ENCODE measurements at regions not wholly inside any gene's neighbourhood (a gene's known extent, or its start where the extent isn't known, plus 50 kb on each side); places are given as distances from the start of the nearest gene placed in this dataset.
"Not testable (repeated sequence)": the region's sequence is repeated elsewhere in the genome, so short reads cannot be mapped to it uniquely, and the experiment has no call there.

DNA sequence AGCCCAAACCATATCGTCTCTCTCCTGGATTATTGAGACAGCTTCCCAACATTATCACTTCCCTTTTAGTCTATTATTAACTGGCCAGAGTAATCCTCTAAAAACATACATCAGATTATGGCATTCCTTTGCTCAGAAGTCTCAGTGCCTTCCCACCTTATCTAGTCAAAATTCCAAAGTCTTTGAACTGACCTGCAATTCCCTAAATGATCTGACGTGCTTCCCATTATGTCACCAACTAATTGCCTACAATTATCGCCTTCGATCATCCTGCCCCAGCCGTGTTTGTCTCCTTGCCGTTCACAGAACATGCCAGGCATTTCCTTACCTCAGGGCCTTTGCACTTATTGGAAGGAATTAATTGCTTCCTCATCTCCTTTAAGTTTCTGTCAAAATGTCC, 332.4 kb downstream of the IRS1 start:
- no peak for DNase-seq

DNA sequence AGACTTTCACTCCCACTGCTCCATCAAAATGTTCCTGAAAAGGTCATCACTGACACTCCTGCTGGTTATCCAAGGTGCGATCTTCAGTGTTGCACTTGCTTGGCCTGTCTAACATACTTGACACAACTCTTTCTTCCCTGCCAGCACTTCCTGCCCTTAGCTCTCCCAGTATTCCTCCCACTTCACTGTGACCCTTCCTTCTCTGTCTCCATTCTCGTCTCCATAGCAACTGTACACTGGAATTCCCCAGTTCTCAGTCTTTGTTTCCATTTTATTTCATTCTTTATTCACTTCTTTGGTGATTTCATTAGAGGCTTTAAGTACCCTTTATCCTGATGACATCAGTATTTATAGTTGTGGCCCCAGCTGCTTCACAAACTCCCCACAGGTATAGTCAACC, 333.0 kb downstream of the IRS1 start:
- DNase-seq: no peak

DNA sequence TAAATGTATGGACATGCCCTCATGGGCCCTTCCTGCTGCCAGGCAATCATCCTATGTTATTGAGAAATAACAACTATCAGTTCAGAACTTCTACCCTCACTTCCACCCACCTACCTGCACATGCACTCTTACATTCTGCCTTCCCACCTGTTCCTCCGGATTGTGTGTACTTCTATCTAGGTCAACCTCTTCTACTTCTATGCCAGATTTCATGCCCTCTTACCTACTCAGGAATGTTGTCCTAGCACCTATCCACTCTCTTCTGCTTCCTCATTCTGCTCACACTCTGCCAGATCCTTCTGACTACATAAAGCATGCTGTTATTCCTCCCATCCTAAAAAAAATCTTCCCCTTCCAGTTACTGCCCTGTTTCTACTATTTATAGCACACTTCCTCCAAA, 333.5 kb downstream of the IRS1 start:
- DNase-seq: no peak

DNA sequence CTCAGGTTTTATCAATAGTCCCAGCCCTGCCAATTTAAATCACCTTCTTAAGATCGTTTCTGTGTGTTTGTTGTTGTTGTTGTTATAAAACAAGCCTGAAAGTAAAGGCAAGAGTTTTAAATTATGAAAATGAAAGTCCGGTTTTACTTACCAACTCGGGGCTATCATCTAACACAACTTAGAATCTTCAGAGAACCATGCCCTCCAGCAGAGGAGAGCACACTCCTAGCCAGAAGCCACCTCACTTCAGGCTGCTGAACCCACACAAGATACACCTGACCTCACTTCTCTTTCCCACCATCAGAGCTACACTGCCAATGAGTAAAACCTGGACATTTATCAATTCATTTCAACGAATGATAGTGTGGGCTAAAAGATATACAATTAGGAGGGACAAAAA, 335.2 kb downstream of the IRS1 start:
- DNase-seq: no peak

DNA sequence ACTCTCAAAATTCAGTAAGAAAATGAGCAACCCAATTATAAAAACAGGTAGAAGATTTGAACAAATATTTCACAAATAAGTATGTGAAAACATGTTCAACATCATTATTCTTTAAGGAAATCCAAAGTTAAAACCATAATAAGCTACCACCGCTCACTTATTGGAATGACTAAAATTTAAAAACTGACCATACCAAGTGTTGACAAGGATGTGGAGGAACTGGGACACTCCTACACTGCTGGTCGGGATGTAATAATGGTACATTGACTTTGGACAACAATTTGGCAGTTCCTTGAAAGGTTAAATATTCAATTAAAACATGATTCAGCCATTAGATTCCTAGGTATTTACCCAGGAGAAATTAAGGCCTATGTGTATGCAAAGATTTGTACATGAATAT, 336.5 kb downstream of the IRS1 start:
- DNase-seq: no peak

DNA sequence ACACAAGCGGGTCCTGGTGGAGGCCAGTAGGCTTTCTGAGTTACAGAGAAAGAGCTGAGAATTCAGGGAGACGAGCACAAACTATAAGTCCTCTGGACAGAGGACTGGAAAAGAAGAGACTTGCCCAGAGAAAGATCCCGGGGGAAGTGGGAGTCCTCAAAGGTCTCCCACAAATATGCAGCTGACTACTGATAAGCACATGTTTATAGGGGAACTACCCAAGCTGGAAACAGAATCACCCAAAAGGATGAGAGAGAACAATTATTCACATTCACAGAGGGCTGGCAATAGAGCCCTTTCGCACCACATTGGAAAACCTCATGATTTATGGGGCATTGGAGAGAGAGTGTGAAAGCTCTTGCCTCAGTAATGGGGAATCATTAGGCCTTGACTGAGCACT, 337.6 kb downstream of the IRS1 start:
- no peak for DNase-seq

DNA sequence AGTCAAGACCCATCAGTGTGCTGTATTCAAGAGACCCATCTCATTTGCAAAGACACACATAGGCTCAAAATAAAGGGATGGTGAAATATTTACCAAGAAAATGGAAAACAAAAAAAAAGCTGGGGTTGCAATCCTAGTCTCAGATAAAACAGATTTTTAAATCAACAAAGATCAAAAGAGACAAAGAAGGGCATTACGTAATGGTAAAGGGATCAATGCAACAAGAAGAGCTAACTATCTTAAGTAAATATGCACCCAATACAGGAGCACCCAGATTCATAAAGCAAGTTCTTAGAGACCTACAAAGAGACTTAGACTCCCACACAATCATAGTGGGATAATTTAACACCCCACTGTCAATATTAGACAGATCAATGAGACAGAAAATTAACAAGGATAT, 343.5 kb downstream of the IRS1 start:
- DNase-seq: not testable (repeated sequence)

DNA sequence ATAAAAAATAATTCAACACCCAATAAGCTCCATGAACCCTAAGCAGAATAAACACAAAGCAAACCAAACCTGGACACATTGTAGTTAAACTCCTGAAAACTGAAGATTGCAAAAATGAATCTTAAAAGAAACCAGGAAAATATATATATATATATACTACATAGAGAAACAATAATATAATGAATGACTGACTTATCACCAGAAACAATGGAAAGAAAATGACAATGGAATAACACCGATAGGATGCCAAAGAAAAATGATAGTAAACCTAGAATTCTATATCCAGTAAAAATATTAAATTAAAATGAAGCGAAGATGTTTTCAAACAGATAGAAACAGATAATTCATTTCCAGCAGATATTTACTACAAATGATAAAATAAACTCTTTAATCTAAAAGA, 346.9 kb downstream of the IRS1 start:
- no peak for DNase-seq

DNA sequence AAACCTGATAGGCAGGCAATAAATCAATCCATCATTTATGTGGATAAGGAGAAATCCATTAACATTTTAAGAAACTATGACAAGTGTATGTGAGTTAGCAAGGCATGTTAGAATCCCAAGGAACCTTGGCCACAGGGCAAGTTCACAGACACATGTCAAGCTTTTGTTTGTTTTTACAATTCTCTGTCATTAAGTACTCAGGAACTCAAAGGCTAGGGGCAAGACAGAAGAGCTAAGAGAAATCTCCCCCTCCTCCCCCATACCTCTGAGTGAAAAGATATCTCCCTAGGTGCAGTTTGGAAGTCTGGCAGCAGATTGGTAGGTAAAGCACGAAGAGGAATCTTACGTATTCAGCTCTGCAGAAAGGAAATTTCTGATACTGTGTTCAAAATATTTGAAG, 348.1 kb downstream of the IRS1 start:
- DNase-seq: no peak

DNA sequence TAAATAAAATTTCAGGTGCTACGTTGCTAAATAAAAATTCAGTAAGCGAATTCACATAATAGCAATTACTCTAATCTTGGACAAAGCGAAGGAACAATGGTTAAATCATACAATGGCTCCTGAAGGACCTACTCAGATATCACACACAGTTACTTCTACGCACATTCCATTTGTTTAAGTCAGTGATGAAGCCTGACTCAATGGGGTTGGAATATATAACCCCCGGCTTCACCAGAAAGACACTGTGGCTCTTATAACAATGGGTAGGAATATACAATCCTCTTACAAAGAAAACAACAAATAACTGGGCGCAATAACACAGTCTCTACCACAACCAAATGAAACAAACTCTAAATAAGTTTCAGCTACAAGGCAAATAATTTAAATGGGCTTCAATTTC, 349.5 kb downstream of the IRS1 start:
- no peak for DNase-seq

DNA sequence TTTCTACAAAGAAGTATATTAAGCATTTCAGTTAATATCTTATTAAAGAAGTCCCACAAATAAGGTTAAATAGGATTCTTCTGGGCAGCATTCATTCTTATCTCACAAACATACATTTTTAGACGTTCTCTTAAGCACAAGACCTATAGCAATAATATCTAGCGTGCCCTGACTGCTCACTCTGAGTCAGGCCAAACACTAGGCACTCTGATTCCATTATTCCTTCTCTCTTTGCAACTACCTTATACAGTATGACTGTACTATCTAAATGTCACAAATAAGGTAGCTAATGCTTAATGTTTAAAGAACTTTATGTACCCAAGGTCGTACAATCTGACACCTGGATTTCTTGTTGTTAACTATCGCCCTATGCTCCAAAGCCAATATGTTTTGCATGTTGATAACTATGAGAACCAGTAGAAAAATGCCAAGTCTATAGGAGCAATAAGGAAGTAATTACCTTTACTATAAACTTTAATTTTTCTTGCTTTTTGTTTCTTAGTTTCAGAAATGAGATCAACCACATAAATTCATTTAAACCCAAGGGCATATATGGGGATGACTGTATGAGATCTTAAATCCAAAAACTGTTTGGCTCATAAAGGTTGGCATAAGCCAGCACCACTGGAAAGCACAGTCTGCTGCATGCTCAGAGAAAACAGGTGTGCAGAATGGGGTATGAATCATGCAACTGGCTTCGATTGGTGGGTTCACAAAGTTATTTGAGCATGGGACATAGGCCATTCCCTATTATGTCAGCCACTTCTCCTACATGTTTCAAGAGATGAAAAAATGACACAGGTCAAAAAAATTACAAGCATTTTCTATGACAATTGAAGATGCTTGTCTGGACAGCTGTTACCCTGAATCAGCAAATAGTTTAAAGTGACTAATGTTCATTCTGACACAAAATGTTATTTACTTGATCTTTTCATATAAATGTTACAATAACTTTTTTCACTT, 352.0 kb downstream of the IRS1 start:
- no peak for DNase-seq

DNA sequence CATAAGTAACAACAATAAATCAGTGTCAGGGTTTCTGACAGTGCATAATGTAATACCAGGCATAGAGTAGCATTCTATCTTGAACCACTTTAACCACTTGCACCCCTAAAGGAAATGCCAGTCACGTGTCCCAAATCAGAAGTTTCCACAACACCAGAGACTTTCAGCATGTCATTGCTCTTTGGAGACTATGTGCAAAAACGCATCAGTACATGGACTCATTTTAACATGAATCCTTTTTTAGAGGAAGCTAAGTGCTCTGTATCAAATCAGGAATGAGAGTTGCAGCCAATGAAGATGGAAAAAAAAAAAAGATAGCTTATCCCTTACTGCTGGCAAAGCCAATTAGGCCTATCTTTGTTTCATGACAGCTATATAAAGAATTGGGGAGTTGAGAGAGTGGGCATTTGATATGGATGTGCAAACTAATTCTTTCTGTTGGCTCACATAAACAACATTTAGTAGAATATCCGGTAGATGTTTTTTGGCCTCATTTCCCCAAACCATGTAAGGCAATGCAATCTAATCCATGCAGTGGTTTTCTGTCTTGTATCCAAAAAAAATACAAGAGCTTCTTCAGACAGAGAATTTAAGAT, 353.1 kb downstream of the IRS1 start:
- no peak for DNase-seq

DNA sequence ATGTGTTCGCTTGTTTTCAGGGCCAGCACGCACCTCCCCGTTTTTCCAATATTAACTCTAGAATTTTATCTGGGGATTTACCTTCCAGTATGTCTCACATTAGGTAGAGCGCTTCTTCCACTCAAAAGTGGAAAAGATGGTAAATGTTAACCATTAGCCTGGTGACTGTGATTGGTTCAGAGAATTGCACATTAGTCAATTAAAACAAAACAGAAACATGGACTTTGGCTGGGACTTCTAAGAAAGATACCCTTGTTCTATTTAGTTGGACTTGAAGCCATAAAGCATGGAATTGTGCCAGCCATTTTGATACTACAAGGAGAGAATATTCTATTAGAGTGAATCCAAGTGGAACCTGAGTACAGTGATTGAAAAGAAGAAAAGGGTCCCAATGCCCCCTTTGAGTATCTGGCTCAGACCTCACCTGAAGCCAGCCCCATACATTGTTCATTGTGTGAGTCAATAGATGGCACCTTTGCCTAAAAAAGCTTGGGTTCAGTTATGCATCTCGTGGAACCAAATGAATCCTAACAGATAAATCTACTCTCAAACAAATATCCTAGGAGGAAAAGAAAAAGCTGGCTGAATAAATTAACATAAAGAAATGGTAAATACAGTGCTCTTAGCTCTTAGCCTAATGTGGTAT, 354.3 kb downstream of the IRS1 start:
- no peak for DNase-seq

DNA sequence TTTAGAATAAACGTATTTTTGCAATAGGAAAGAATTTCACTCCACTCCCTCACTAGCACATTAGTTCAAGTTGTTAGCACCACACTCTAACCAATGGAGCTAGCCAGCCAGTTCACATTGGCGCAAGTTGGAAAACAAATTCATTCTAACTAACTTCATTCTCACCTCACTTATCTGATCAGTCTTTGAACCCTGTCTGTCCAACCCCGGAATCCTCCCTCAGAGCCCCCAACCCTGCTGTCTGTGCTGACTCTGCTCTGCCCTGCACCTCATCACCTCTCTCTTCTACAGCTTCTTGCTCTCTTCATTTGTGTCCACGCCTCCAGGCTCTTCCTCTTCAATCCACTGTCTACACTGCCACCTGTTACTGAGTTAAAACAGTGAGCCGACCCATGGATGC, 356.5 kb downstream of the IRS1 start:
- no peak for DNase-seq

DNA sequence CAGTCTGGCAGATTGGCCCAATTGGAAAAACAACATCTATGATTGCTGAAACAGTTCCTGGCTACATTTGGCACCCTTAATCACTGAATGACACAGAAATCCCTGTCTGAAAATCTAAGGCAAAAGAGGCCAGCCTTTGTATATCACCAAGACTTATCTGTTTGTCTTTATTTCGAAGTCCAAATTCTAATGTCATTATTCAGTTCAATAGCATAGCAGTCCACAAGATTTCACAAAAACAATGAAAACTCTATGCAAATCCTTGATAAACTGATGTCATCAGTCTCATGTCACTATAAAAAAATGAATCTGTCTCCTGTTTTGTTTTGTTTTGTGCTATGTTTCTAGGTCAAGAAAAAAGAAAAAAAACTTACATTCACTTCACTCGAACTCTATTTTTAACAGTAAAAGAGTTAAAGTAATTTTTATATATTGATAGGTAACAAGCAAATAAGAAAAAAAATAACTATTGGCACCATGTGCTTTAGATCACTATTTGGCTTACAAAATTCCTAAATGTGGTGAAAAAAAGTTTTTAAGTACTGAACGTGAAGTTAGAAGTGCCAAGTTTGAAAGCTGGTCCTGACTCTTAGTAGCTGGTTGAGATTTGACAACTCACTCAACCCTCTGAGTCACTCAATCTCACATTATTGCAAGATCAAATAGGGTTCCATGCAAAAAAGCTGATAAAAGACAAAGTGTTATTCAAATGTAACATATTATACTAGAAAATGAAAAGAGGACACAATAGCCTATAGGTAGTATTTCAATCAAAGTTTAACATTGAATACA, 359.3 kb downstream of the IRS1 start:
- no peak for DNase-seq

DNA sequence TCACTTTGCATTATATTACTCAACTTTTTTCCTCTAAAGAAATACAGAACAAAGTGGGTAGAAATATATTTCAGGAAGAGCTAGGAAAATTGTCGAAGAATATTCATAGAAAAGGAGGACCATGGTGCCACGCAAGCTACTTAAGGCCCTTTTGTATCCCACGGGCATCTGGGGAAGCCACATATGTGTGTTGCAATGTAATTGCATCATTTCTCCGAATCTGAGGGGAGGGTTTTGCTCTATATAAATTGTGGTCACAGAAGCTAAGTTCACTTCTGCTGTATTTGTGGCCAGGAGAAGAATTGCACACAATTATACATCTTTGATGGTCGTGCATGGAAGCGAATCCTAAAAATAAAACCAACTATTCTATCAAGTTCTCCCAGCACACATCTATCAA, 360.3 kb downstream of the IRS1 start:
- no peak for DNase-seq

DNA sequence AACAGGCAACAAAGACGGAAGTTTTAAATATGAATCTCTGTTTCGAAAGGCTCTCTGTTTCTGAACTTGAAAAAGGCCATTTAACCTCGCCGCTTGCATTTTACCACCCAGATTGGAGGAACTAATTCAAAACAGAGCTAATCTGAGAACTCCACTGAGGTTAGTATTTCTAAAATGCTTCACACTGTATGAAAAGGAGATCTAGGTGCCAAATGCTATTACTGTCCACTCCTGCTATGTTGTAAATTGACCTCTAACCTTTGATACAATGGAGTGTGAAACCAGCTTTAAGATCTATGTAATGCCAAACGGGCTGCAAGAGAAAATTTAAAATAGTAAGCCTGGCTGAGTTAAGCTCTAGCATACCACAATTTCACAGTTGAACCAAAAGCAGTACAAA, 364.5 kb downstream of the IRS1 start:
- DNase-seq: no peak

DNA sequence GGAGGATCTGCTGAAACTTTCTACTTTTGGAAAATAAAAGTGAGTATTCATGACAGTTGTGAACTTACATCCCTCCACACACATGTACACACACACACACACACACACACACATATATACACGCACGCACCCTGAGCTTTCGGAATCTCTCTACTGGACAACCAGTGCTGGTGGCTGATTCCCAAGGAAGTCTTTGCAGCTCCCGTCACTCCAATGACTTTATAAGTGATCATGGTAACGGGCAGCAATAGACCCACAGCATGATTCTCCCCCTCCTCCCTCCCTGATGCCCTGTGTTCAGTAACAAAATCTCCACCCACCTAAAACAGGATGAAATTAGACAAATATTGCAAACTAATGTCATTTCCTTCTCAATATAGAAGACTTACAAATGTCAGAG, 364.9 kb downstream of the IRS1 start:
- DNase-seq: no peak

DNA sequence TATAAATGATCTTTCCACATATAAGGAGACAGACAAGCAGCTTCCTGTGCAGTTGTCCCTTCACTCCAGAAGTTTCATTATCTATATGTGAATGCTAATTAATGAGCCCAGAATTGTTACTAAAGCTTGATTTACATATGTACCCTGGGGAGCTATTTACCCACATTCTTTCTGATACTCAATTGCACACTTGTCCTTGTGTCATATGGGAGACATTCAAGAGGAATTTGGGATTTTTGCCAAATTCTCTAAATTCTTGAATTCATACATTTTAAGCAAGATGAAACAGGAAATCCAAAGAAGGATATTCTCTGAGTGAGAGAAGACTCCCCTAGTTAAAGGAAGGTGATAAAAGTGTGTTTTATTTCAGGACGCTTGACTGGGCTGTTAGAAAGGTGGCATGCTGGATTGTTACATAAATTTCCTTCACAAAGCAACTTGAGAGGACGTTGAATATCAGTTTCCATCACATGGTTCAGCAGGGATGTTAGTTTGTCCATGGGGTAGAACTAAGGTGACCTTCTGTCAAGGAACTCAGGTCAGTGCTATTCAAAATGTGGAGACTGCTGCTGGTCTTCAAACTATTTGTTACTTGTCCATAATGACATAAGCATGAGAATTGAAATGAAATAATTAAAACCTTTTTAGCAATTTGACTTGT, 368.2 kb downstream of the IRS1 start:
- DNase-seq: no peak

DNA sequence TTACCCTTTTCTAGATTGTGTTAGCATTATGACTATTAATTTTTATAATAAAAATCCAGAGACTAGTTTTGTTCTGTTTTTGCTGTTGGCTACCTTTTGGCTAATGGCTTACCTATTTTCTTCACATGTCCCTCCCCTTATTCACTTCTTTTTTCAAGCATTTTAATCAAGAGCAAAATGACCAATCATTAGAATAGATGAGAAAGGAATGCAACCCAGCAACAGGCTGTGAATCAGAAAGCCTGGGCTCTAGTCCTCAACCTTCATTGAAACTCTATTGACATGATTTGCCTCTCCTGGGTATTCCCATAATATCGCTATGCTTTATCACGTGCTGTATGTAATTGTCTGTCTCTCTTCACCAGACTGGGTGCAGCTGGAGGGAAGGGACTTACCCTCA, 370.1 kb downstream of the IRS1 start:
- no peak for DNase-seq

DNA sequence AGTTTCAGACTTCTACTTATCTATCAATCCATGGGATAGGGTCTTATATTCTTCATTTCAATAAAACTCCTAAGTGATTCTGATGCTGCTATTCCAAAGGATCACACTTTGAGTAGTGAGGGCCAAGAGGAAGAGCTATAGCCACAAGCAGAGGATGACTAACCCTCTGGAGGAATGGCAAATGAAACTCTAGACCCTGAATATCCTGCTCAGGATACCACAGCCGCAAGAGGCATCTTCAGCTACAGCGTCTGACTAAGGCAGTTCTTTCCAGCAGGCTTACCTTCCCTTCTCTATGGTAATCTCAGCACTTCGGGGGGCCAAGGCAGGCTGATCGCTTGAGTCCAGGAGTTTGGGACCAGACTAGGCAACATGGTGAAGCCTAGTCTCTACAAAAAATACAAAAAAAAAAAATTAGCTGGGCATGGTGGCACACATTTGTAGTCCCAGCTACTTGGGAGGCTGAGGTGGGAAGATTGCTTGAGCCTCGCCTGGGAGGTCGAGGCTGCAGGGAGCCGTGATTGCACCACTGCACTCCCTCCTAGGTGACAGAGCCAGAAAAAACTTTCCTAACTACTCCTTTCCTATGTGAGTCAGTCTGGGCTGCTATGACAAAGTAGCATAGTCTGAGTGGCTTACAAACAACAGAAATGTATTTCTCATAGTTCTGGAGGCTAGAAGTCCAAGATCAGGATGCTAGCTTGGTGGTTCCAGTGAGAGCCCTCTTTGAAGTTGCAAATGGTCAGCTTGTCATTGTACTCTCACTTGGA, 371.9 kb downstream of the IRS1 start:
- no peak for DNase-seq

DNA sequence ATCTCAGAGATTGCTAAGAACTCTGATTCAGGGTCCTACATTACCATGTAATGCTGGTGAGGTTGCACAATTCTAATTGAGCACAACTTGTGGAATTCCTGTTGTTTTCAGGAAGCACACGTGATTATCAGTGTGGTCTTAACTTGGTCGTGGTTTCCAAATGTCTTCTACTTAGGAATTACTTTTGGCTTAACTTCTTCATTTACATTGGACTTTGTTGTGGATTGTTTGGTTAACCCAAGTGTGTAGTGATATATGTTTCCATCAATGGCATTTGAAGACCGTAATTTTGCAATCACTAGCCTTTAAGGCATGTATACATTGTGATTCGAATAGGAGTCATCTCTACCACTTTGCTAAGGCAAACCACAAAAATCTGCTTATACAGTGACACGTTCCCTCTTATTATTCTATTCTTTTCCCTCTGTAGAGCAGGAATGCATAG, 373.3 kb downstream of the IRS1 start:
- no peak for DNase-seq

Measured in right hindlimb (tissue), 1 donor.